Body of pancreas (tissue), 4 donors: ENCODE measurements at regions not wholly inside any gene's neighbourhood (a gene's known extent, or its start where the extent isn't known, plus 50 kb on each side); places are given as distances from the start of the nearest gene placed in this dataset.

Experiments
- POLR2A ChIP-seq, 3 donors: fragments of 450-650 bp; IDR thresholded peaks; one replicate each; pipeline ENCODE4 v1.6.1; 2016; ENCODE audit warnings: antibody characterized with exemption in 3 of 3, mild to moderate bottlenecking in 2 of 3
- TF ChIP-seq, protein P1 (sequence below), 7 experiments: fragments of 450-650 bp in 4 of 7; fragments of 200-600 bp in 3 of 7; sonication (generic) in 3 of 7; IDR thresholded peaks; one replicate each; pipeline ENCODE4 v1.5.1; 2016 to 2019; ENCODE audit warnings: antibody characterized with exemption in 7 of 7

DNA sequence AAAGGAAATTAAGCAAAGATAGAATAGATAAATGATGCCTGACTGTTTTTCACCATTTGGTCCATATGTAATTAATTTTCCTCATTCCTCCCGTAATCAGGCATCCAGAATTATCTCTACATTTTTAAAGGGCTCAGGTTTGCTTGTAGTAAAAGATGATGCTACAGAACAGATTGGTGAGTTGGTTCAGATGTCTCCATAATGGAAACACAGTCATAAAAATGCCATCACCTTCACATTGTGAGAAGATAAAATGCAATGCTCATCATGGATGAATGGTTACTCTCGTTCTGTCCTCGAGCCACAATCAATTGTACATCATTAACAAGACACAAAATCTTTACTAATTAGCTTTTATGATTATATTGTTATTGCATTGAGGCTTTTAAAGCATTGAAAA, 64.9 kb upstream of the CELF2 start:
- TF ChIP-seq, protein P1, sequence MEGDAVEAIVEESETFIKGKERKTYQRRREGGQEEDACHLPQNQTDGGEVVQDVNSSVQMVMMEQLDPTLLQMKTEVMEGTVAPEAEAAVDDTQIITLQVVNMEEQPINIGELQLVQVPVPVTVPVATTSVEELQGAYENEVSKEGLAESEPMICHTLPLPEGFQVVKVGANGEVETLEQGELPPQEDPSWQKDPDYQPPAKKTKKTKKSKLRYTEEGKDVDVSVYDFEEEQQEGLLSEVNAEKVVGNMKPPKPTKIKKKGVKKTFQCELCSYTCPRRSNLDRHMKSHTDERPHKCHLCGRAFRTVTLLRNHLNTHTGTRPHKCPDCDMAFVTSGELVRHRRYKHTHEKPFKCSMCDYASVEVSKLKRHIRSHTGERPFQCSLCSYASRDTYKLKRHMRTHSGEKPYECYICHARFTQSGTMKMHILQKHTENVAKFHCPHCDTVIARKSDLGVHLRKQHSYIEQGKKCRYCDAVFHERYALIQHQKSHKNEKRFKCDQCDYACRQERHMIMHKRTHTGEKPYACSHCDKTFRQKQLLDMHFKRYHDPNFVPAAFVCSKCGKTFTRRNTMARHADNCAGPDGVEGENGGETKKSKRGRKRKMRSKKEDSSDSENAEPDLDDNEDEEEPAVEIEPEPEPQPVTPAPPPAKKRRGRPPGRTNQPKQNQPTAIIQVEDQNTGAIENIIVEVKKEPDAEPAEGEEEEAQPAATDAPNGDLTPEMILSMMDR (IDR thresholded peaks at IDR 0.05), result no peak
- TF ChIP-seq POLR2A (IDR thresholded peaks at IDR 0.05), result no peak
